Fibroblast of skin of back (primary cell): ENCODE measurements at regions not wholly inside any gene's neighbourhood (a gene's known extent, or its start where the extent isn't known, plus 50 kb on each side); places are given as distances from the start of the nearest gene placed in this dataset.

Experiments used
- DNase-seq: peaks from one replicate; pipeline ENCODE4 v3.0.0-alpha.2; 2013

GRCh38 chr6:139679516-139680179, 305.2 kb upstream of the CITED2 start:
- DNase-seq, result peak; percentile 76

DNA sequence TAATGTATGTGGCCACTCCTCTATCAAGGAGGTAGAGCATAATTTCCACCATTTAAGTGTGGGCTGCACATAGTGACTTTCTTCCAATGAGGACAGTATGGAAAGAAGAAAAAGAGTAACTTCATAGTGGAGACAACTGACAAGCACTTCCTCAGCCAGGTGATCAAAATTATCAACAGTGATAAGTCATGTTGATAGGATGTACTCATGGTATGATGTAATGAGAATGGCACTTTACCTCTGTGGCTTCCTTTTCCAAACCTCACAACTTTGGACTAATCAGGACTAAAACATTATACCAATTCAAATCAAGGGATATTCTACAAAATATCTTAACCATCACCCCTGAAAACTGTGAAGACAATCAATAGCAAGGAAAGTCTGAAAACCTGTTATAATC, 302.3 kb upstream of the CITED2 start:
- no peak for DNase-seq

DNA sequence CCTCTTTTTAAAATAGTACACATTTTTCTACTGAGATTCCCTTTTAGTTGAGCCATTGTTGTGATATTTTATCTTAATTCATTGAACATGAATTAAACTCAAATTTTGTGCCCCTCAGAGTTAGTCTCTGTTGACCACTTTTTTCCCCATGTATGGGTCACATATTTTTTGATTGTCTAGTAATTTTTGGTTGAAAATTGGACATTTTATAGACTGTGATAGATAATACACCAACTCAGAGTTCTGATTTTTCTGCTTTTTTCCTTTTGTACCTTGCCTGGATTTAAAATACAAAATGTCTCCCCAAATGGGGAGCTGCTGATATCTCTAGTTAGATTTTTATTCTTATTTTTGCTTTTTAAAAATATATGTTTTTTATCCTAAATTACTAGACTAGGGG, 291.8 kb upstream of the CITED2 start:
- DNase-seq, result no peak

DNA sequence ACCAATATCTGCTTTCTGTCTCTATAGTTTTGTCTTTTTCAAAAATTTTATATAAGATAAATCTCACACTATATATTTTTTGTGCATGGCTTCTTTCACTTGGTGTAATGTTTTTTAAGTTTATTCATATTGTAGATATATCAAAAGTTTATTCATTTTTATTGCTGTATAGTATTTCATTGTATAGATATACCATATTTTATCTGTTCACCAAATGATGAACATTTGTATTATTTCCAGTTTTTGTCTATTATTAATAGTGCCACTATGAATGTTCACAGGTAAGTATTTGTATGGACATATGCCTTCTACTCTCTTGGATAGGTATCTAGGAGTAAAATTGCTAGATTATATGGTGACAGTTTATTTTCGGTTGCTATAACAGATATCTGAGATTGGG, 289.5 kb upstream of the CITED2 start:
- no peak for DNase-seq

DNA sequence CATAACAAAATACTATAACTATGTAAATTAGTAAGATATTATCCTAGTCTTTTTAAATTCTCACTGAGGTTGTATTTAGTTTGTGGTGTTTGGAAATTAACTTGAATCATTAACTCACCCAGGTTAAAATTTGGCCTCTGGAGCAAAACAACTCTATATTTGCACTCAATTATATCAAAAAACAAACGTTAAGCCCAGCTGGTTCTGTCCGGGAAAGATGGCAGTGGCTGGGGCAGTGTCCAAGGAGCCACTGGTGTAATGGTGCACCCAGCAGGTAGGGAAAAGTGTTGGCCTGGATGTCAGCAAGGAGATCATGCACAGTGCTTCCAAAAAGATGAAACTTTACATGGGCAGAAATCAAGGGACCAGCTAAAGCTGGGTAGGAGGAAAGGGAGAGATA, 285.3 kb upstream of the CITED2 start:
- no peak for DNase-seq

- DNase-seq, result no peak
Observed at GRCh38 chr6:139659196-139659595, 284.7 kb upstream of the CITED2 start.

GRCh38 chr6:139657119-139657518, 282.7 kb upstream of the CITED2 start:
- no peak for DNase-seq

GRCh38 chr6:139655783-139656705, 281.6 kb upstream of the CITED2 start:
- no peak for DNase-seq

DNA sequence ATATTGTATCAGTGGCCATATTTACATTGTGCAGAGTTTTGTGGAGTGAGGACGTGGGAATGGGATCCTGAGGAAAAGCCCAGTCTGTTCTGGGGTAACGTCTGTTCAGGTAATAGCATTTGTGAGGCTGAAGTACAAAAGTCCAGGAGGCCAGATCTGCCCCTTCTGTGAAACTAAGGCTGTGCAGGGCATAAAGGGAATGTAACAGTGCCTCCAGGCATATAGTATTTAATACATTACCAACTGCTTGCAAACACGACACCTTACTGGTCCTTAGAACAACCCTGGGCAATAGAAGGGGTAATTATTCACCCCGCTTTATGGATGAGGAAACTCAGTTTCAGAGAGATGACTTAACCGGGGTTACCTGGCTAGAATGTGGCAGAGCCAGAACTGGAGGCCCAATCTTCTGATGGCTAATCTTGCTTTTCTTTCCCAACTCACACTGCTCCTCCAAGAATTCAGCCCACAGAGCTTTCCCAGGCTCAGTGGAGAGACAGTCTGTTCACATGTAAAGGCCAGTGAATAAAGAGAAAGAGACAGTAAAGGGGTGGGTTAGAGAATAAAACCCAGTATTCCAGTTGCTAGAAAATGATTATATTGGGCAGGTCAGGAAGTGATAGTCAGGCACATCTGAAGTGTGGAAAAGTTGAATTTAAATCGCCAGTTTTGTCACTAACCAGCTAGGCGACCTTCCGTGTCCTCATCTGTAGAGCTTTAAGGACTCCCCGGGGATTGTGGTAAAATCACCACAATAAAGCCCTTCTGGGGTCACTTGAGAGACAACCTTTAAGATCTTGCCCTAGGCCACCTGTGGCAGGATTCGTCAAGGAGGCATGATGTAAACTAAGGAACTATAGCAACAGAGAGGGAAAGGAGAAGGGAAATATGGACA, 280.7 kb upstream of the CITED2 start:
- no peak for DNase-seq

- DNase-seq, result no peak
Observed at GRCh38 chr6:139654309-139654708, 279.9 kb upstream of the CITED2 start.

GRCh38 chr6:139653111-139653510, 278.7 kb upstream of the CITED2 start:
- DNase-seq, result no peak

DNA sequence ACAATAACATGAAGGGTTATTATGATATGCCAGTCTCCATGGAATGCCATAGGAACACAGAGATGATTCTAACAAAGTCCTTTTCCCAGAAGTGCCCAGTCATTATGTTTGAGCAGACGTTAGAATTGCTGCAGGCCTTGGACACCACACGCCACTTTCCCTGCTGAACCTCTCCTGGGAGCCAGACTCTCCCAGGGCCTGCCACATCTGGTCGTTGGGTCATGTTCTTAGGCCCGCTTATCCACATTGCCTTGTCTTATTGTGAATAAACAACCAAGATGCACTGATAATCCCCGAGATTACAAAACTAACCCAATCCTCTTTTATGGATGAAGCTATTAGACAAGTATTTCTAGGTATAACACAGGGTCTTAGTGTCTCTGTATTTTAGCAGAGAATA, 276.5 kb upstream of the CITED2 start:
- DNase-seq, result no peak

DNA sequence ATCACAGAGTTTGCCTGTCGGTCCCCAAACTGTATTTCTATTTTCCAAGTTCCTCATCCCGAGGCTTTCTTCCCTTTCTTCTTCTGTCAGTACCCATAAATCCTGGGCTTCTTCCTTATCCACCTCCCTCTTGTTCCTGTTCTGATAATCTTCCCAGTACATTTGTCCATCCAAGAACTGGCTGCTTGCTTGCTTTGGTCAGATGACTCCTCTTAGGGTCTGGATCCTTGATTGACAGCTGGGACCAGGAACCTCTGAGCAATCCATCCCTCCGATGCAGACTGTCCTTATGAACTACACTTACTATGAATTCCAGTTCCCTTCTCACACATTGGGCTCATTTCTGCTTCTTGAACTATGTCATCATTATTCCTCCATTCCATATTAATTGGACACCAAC, 275.3 kb upstream of the CITED2 start:
- no peak for DNase-seq

GRCh38 chr6:139649128-139649527, 274.7 kb upstream of the CITED2 start:
- no peak for DNase-seq

DNA sequence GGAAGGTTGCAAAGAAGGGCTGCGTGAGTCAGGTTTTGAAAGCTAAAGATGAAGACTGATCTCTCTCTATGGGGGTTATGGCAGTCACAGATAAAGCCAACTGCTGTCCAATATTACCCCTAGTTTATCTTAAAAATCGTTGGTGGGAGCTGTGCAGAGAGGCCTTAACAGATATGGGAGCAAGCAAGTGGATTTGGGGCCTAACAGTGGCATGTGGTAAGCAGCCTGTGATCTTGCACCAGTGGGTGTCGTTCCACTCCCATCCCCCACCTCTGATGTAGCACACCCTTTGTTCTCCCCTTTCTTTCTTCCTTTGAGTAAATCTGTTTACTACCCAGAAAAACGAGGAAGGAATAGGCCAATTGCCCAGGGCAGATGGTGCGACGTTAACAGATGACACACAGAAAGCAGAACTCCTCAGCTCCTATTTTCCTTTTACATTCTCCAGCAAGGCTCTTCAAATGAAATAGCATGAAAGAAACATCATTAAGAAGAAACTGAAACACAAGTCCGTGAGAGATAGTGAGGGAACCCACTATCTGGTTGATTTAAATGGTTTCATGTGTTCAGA, 274.1 kb upstream of the CITED2 start:
- no peak for DNase-seq

DNA sequence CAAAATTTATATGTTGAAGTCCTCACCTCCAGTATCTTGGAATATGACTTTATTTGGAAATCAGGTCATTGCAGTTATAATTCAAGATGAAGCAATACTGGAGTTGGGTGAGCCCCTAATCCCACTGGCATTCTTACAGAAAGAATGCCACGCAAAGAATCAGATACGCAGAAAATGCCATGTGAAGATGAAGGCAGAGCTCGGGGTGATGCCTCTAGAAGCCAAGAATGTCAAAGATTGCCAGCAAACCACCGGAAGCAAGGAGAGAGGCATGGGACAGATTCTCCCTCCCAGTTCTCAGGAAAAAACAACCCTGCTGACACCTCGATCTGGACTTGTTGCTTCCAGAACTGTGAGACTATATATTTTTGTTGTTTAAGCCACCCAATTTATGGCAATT, 273.4 kb upstream of the CITED2 start:
- no peak for DNase-seq

DNA sequence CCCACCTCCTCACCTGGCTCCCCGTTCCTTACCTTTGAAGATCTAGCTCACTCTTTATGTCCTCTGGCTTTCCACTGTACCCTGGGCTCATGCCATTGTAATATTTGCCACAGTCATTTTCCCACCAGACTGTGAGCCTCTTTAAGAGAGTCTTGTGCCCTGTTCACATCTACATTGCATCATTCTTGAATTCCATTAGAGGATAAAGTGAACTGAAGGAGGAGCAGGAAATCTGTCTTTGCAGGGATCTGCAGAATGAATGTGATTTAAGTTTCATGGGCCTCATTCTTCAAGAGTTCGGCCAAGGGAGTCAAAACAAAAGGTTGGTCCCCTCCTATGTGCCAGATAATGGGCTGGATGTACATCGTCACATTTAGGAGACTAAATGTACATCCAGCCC, 272.6 kb upstream of the CITED2 start:
- peak; percentile 13 for DNase-seq

DNA sequence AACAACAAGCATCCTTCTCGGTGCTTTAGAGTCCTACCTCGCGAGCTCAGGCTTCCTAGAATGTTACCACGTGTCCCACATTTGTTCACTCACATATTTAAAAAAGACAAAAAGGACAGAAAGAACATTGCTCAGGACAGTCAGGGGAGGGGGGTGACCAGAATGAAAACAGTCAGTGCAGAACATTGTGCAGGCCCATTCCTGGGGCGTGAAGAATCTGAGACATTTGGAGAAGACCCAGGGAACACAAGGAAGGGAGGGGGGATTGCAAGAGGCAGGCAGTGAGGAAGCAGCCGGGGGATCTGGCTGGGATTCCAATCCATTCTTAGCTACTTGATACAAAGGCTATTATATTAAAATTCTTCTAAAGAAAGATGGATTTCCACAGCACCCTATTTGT, 270.4 kb upstream of the CITED2 start:
- peak; percentile 80 for DNase-seq

GRCh38 chr6:139643986-139644385, 269.5 kb upstream of the CITED2 start:
- no peak for DNase-seq

- DNase-seq, result no peak
Observed at GRCh38 chr6:139642346-139642745, 267.9 kb upstream of the CITED2 start.

DNA sequence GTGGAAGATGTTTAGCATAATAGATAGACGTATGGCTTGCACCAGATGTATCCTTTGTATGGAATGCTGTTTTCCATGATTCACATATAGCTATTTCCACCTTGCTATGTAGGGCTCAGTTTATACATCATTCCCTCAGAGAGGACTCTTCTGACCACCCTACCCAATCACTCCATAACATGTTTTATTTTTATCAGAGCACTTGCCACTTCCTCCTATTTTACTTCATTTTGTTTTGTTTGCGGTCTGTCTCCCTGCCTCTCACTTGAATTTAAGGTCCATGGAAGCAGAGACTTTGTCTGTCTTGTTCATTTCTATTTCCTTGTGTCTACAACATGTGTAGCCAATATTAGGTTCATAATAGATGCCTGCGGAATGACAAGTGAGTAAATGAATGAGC, 266.9 kb upstream of the CITED2 start:
- DNase-seq, result peak; percentile 12

GRCh38 chr6:139640921-139641320, 266.5 kb upstream of the CITED2 start:
- DNase-seq, result no peak

GRCh38 chr6:139640448-139640847, 266.0 kb upstream of the CITED2 start:
- no peak for DNase-seq
